NB4 (cell line): ENCODE measurements at regions not wholly inside any gene's neighbourhood (a gene's known extent, or its start where the extent isn't known, plus 50 kb on each side); places are given as distances from the start of the nearest gene placed in this dataset.

Experiments
- CTCF ChIP-seq: IDR thresholded peaks from one replicate; pipeline ENCODE4 v1.5.1; 2012; ENCODE audit warnings: low read depth, low read length
- MAX ChIP-seq: IDR thresholded peaks from 2 replicates; pipeline ENCODE4 v1.6.1; 2011; ENCODE audit warnings: low read depth, low read length
- MYC ChIP-seq: IDR thresholded peaks from 2 replicates; pipeline ENCODE4 v1.6.1; 2011; ENCODE audit warnings: low read depth, low read length
- POLR2A ChIP-seq: IDR thresholded peaks from 2 replicates; pipeline ENCODE4 v1.6.1; 2011; ENCODE audit warnings: mild to moderate bottlenecking; ENCODE audit not compliant: insufficient read length; ENCODE audit errors: extremely low read depth

DNA sequence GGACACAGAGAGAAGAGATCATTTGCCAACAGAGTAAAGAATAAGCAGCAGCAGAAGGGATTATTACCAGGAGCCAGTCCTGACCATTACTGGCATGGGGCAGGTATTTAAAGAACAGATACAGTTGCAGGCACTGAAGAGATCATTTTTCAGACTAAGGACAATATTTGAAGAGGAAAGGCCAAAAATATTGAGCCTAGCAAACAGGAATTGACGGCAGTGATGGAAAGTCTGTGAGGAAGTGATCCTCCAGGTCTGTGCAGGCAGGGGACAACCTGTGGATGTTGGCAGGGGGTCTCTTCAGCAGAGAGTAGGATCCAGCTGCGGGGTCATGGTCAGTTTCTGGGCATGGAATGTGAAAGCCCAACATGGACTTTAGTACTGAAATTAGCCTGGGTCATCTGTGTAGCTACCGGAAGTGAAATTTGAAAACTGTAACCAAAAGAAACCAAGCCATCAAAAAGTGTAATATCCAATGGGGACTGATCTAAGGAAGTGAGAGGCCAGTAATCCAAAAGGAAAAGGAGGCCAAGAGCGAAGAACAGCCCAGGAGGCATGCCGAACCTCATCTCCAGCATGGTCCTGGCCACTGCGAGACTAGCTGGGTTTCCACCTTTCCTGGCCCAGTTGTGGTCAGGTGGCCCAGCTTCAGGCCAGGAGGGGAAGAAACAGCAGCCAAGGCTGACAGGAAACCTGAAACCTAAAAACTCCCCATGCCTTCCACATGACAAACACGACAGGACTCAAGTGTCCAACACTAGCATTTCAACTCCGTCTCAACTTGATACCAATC is 115.1 kb upstream of the TNFAIP3 start:
- TF ChIP-seq CTCF (no peak), POLR2A (no peak), MYC (no peak), MAX (no peak)
